ENCODE measurements at regions not wholly inside any gene's neighbourhood (a gene's known extent, or its start where the extent isn't known, plus 50 kb on each side); places are given as distances from the start of the nearest gene placed in this dataset.

- FAIRE-seq (no peak), DNase-seq (ENCODE audit: insufficient read length, low spot score) (no peak)
- TF ChIP-seq POLR2A (IDR thresholded peaks at IDR 0.05; ENCODE audit: low read depth, low read length) = no peak
These were observed 135.2 kb downstream of the BARD1 start for GRCh38 chr2:214674278-214674677.

DNA sequence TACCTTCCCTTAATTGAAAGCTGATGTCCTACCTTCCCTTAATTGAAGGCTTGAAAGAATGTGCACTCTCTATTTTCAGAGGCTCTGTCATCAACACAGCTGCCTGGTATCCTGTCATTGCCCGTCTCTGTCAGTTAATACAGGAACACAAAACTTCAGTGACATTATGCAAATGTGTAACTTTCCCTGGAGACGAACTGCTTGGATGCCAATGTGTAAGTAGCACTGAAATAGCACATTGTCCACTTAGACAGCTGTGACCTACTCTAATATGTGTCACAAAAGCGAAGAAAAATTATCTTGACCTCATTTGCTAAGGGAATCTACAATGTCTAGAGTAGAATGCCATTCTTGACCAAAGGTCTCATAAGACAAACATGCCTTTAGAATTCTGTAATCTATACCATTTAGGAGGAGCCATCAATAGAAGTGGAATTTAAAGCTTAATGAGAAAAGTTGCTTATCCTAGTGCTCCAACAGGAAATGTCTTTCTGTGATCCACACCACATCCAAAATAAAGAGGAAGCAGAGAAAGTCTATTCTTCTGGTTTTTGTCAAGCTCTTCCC is 138.1 kb downstream of the BARD1 start:
- no peak for FAIRE-seq
- TF ChIP-seq POLR2A (IDR thresholded peaks at IDR 0.05; ENCODE audit: low read depth, low read length) = no peak
- no peak for DNase-seq (ENCODE audit: insufficient read length, low spot score)

DNA sequence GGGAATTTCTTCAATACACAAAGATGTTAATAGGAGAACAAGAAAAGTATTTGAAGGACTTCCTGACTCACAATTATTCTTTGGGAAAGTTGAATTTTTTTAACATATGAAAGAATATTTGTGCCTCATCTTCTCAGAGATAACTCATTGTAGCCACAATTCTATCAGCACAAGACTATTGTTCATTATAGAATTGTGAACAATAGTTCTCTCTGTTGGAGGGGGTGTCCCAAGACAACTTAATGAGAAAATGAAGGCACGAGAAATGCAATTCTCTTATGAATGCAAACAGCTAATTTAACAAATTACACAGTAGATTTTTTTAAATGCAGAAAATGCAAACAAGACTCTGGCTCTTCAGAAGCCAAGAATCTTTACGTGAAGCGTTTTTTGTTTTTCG is 157.0 kb downstream of the BARD1 start:
- no peak for TF ChIP-seq POLR2A (IDR thresholded peaks at IDR 0.05; ENCODE audit: low read depth, low read length)
- DNase-seq (ENCODE audit: insufficient read length, low spot score) (no peak), FAIRE-seq (no peak)

GRCh38 chr2:214651451-214651850 is 158.0 kb downstream of the BARD1 start:
- DNase-seq (ENCODE audit: insufficient read length, low spot score) (no peak), FAIRE-seq (peak; percentile 23)
- TF ChIP-seq POLR2A (IDR thresholded peaks at IDR 0.05; ENCODE audit: low read depth, low read length) = no peak

DNA sequence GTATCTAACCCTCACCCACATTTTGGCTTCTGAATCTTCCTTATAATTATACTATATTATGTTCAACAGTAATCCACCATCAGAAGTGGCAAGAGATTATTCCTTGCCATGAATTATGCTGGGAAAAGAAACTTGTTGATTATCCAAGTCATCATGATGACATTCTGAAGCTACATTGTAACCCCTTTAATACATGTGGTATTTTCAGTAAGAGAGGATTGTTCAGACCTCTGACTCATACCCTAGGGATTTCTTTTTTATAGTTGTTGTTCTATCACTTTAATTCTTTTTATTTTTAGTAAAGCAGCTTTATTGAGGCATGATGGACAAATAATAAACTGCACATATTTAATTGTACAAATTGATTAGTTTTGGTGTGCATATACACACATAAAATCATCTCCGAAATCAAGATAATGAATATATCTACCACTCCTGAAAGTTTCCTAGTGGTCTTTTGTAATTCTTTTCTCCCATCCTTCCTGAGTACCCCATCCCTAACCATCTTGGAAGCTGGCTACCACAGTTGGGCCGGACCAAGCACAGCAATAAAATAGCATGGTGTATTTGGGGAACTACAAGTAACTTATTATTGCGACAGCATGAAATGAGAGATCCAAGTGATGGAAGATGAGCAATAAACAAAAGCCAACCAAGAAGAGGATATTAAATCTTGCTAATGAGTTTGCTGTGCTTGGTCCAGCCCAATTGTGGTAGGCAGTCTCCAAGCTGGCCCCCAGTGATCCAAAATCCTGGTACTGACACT is 159.9 kb downstream of the BARD1 start:
- no peak for TF ChIP-seq POLR2A (IDR thresholded peaks at IDR 0.05; ENCODE audit: low read depth, low read length)
- FAIRE-seq = no peak
- DNase-seq (ENCODE audit: insufficient read length, low spot score) = no peak

GRCh38 chr2:214648520-214648919 is 161.0 kb downstream of the BARD1 start:
- DNase-seq (ENCODE audit: insufficient read length, low spot score) (no peak), FAIRE-seq (no peak)
- TF ChIP-seq POLR2A (IDR thresholded peaks at IDR 0.05; ENCODE audit: low read depth, low read length) = no peak

- no peak for TF ChIP-seq POLR2A (IDR thresholded peaks at IDR 0.05; ENCODE audit: low read depth, low read length)
- FAIRE-seq = no peak
- DNase-seq (ENCODE audit: insufficient read length, low spot score) = no peak
These were observed 178.1 kb downstream of the BARD1 start for GRCh38 chr2:214631406-214631805.

DNA sequence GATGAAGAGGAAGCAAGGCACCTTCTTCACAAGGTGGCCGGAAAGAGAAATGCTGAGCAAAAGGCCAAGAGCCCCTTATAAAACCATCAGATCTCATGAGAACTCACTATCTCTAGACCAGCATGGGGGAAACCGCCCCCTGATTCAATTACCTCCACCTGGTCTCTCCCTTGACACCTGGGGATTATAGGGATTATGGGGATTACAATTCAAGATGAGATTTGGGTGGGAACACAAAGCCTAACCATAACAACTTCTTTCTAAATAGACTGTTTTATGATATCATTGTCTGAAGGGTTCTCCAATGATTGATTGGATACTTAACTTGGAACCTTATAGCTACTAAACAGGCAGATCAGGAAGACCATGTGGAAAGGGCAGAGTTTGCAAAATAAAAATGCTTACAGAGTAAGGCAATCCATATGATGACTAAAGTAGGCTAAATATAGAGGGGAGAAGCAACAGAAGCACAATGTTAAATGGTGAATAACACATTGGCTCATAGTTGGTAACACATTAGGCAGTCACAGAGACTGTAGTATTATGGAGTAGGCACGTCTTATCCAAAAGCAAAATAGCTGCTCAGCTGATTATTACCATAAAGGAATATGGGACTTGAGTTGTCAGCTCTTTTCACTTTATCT is 179.0 kb downstream of the BARD1 start:
- DNase-seq (ENCODE audit: insufficient read length, low spot score) = no peak
- no peak for TF ChIP-seq POLR2A (IDR thresholded peaks at IDR 0.05; ENCODE audit: low read depth, low read length)

DNA sequence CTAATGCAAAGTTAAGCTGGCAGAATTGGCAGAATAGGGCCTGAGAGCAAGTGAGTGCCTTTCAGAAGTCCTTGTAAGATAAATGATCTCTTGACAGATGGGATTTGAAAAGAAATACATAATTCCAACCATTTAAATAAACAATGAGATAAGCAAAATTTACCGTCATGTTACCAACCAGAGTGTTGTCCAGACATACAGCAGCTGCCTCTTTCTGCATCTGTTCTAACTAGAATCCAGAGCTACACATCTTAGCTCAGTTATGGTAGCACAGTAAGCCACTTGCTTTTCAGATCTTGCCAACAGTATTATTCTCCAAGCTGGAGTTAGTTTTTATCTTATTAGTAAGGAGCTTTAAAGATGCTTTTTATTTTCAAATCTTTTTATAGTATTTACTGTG is 179.6 kb downstream of the BARD1 start:
- DNase-seq (ENCODE audit: insufficient read length, low spot score) = no peak
- no peak for FAIRE-seq
- no peak for TF ChIP-seq POLR2A (IDR thresholded peaks at IDR 0.05; ENCODE audit: low read depth, low read length)

More for the DNA sequence above, 179.0 kb downstream of the BARD1 start:
- FAIRE-seq = no peak
